ENCODE measurements at regions not wholly inside any gene's neighbourhood (a gene's known extent, or its start where the extent isn't known, plus 50 kb on each side); places are given as distances from the start of the nearest gene placed in this dataset.

- TF ChIP-seq ZNF570 (CRISPR knock-in tag; IDR thresholded peaks at IDR 0.05; ENCODE audit: borderline replicate concordance) (no peak), POLR2A (IDR thresholded peaks at IDR 0.05; ENCODE audit: insufficient read depth in 1 of 2, low read depth in 2 of 2, low read length in 2 of 2) (peak in 1 of 2 experiments; percentile 53; a peak in 1 of 4 replicates), ZMYM3 (CRISPR knock-in tag; IDR thresholded peaks at IDR 0.05) (no peak), IRF9 (CRISPR knock-in tag; IDR thresholded peaks at IDR 0.05; ENCODE audit: borderline replicate concordance) (peak; percentile 39; the same call in 1 of the 2 replicates), ZSCAN21 (CRISPR knock-in tag; IDR thresholded peaks at IDR 0.05; ENCODE audit: borderline replicate concordance) (peak; percentile 69), ZSCAN30 (CRISPR knock-in tag; IDR thresholded peaks at IDR 0.05) (no peak), JDP2 (CRISPR knock-in tag; IDR thresholded peaks at IDR 0.05; ENCODE audit: borderline replicate concordance) (no peak), ZNF841 (CRISPR knock-in tag; IDR thresholded peaks at IDR 0.05; ENCODE audit: borderline replicate concordance) (no peak), ATF7-NPFF (CRISPR knock-in tag; IDR thresholded peaks at IDR 0.05; ENCODE audit: low read depth) (peak; percentile 80), ZBTB21 (CRISPR knock-in tag; IDR thresholded peaks at IDR 0.05) (no peak), KDM5B (CRISPR knock-in tag; IDR thresholded peaks at IDR 0.05; ENCODE audit: borderline replicate concordance) (peak; percentile 80; the same call in 1 of the 2 replicates), ZNF33A (CRISPR knock-in tag; IDR thresholded peaks at IDR 0.05; ENCODE audit: borderline replicate concordance) (no peak), TEF (CRISPR knock-in tag; IDR thresholded peaks at IDR 0.05) (no peak), ZFP1 (CRISPR knock-in tag; IDR thresholded peaks at IDR 0.05) (no peak), ZNF703 (CRISPR knock-in tag; IDR thresholded peaks at IDR 0.05; ENCODE audit: borderline replicate concordance) (peak; percentile 70; the same call in 1 of the 2 replicates), SP4 (CRISPR knock-in tag; IDR thresholded peaks at IDR 0.05) (peak; percentile 77; the same call in 1 of the 2 replicates), FOXP1 (IDR thresholded peaks at IDR 0.05) (no peak), FOXP1 (CRISPR knock-in tag; IDR thresholded peaks at IDR 0.05) (no peak), SKI (IDR thresholded peaks at IDR 0.05; ENCODE audit: partially characterized antibody) (peak; percentile 79), ZNF569 (CRISPR knock-in tag; IDR thresholded peaks at IDR 0.05; ENCODE audit: borderline replicate concordance) (no peak), ZSCAN22 (CRISPR knock-in tag; IDR thresholded peaks at IDR 0.05) (no peak)
- TF ChIP-seq, protein P1, sequence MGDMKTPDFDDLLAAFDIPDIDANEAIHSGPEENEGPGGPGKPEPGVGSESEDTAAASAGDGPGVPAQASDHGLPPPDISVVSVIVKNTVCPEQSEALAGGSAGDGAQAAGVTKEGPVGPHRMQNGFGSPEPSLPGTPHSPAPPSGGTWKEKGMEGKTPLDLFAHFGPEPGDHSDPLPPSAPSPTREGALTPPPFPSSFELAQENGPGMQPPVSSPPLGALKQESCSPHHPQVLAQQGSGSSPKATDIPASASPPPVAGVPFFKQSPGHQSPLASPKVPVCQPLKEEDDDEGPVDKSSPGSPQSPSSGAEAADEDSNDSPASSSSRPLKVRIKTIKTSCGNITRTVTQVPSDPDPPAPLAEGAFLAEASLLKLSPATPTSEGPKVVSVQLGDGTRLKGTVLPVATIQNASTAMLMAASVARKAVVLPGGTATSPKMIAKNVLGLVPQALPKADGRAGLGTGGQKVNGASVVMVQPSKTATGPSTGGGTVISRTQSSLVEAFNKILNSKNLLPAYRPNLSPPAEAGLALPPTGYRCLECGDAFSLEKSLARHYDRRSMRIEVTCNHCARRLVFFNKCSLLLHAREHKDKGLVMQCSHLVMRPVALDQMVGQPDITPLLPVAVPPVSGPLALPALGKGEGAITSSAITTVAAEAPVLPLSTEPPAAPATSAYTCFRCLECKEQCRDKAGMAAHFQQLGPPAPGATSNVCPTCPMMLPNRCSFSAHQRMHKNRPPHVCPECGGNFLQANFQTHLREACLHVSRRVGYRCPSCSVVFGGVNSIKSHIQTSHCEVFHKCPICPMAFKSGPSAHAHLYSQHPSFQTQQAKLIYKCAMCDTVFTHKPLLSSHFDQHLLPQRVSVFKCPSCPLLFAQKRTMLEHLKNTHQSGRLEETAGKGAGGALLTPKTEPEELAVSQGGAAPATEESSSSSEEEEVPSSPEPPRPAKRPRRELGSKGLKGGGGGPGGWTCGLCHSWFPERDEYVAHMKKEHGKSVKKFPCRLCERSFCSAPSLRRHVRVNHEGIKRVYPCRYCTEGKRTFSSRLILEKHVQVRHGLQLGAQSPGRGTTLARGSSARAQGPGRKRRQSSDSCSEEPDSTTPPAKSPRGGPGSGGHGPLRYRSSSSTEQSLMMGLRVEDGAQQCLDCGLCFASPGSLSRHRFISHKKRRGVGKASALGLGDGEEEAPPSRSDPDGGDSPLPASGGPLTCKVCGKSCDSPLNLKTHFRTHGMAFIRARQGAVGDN (CRISPR knock-in tag; IDR thresholded peaks at IDR 0.05): peak; percentile 75
- TF ChIP-seq, protein P2, sequence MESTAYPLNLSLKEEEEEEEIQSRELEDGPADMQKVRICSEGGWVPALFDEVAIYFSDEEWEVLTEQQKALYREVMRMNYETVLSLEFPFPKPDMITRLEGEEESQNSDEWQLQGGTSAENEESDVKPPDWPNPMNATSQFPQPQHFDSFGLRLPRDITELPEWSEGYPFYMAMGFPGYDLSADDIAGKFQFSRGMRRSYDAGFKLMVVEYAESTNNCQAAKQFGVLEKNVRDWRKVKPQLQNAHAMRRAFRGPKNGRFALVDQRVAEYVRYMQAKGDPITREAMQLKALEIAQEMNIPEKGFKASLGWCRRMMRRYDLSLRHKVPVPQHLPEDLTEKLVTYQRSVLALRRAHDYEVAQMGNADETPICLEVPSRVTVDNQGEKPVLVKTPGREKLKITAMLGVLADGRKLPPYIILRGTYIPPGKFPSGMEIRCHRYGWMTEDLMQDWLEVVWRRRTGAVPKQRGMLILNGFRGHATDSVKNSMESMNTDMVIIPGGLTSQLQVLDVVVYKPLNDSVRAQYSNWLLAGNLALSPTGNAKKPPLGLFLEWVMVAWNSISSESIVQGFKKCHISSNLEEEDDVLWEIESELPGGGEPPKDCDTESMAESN (CRISPR knock-in tag; conservative IDR thresholded peaks at IDR 0.05): peak; percentile 86; the same call in 1 of the 2 replicates
These were observed 93.3 kb downstream of the CD83 start (continued) for GRCh38 chr6:14210663-14211561.

Measured in HepG2 (cell line).